ENCODE measurements at regions not wholly inside any gene's neighbourhood (a gene's known extent, or its start where the extent isn't known, plus 50 kb on each side); places are given as distances from the start of the nearest gene placed in this dataset.
A peak's percentile ranks its signal among the peaks of the same experiment; 100 is the strongest.

GRCh38 chr9:78821126-78821822 lies 524.3 kb downstream of the PSAT1 start:
- in situ Hi-C loops (cut with HindIII; ENCODE audit: low pct_ligation_motif_present, low sequenced_read_pairs): no loop called here
- peak; percentile 12 for DNase-seq
- Histone ChIP-seq H3K27me3 (replicated peaks) (no peaks in the 10 kb centered on the region), H3K4me3 (ENCODE audit: low read depth, low read length) (peak overlapping the region; percentile 22), H3K27ac (no peak overlapping the region), H3K36me3 (replicated peaks) (no peaks in the 10 kb centered on the region)
- TF ChIP-seq CTCF (IDR thresholded peaks at IDR 0.05; ENCODE audit: low read depth, low read length, missing control alignments): peak; percentile 70

GRCh38 chr9:78826527-78826926 lies 529.6 kb downstream of the PSAT1 start:
- Histone ChIP-seq H3K4me3 (ENCODE audit: low read depth, low read length) (no peak overlapping the region), H3K27me3 (replicated peaks) (no peaks in the 10 kb centered on the region), H3K27ac (no peak overlapping the region), H3K36me3 (replicated peaks) (no peaks in the 10 kb centered on the region)
- TF ChIP-seq CTCF (IDR thresholded peaks at IDR 0.05; ENCODE audit: low read depth, low read length, missing control alignments): no peak
- in situ Hi-C loops (cut with HindIII; ENCODE audit: low pct_ligation_motif_present, low sequenced_read_pairs): no loop called here
- DNase-seq: no peak

GRCh38 chr9:78828521-78828920 lies 531.6 kb downstream of the PSAT1 start:
- no peaks in the 10 kb centered on the region for H3K36me3 ChIP-seq (replicated peaks)
- DNase-seq: no peak
- no peak overlapping the region for H3K27ac ChIP-seq
- H3K4me3 ChIP-seq (ENCODE audit: low read depth, low read length): no peak overlapping the region
- no peak for TF ChIP-seq CTCF (IDR thresholded peaks at IDR 0.05; ENCODE audit: low read depth, low read length, missing control alignments)
- in situ Hi-C loops (cut with HindIII; ENCODE audit: low pct_ligation_motif_present, low sequenced_read_pairs): no loop called here
- no peaks in the 10 kb centered on the region for H3K27me3 ChIP-seq (replicated peaks)

DNA sequence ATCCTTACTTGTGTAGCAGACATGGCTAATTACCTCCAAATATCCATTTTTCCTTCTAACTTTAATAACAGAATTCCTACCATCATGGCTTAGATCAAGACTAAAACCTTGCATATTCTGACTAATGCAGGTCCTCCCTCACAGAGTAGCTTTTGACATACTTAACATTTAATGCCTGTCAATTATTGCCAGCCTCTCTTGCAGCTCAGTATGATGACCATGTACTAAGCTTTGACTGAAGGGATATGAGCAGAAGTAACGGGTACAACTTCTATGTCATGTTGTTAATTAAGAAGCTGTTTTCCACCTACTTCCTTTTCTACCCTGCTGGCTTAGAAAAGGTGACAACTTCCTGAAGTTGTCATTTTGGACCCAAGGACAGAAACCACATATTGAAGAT lies 533.4 kb downstream of the PSAT1 start:
- DNase-seq: no peak
- no peaks in the 10 kb centered on the region for H3K36me3 ChIP-seq (replicated peaks)
- no peak overlapping the region for H3K27ac ChIP-seq
- no peak overlapping the region for H3K4me3 ChIP-seq (ENCODE audit: low read depth, low read length)
- no peak for TF ChIP-seq CTCF (IDR thresholded peaks at IDR 0.05; ENCODE audit: low read depth, low read length, missing control alignments)
- no peaks in the 10 kb centered on the region for H3K27me3 ChIP-seq (replicated peaks)
- in situ Hi-C loops (cut with HindIII; ENCODE audit: low pct_ligation_motif_present, low sequenced_read_pairs): no loop called here

- DNase-seq: no peak
- no peak overlapping the region for H3K27ac ChIP-seq
- TF ChIP-seq CTCF (IDR thresholded peaks at IDR 0.05; ENCODE audit: low read depth, low read length, missing control alignments): no peak
- H3K4me3 ChIP-seq (ENCODE audit: low read depth, low read length): no peak overlapping the region
- no peaks in the 10 kb centered on the region for H3K27me3 ChIP-seq (replicated peaks)
- in situ Hi-C loops (cut with HindIII; ENCODE audit: low pct_ligation_motif_present, low sequenced_read_pairs): no loop called here
- no peaks in the 10 kb centered on the region for H3K36me3 ChIP-seq (replicated peaks)
Measured at GRCh38 chr9:78831726-78832125, 534.8 kb downstream of the PSAT1 start.

DNA sequence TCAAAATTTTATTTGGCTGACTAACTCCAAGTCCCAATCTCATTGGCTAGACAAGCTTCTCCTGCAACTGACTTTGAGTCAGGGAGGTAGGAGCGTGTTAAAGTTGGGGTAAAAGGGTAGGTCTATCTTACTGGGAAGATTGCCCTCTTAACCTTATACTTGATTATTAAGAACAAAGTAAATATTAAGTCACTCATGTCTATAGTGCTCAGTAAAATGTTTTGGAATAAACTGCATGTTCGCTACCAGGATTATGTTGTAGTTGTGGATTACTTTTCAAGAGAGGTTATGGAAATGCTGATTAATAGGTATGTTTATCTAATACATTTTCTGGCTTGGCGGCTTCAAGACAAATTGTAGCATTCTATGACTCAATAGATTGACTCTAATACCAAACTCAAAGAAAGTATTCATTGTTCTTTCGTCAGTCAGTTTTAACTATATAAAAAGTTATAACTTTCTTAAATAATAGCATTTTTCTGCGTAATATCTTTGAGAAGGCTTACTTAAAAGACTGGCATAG lies 539.1 kb downstream of the PSAT1 start:
- Histone ChIP-seq H3K36me3 (replicated peaks) (no peaks in the 10 kb centered on the region), H3K4me3 (ENCODE audit: low read depth, low read length) (no peak overlapping the region), H3K27ac (no peak overlapping the region), H3K27me3 (replicated peaks) (no peaks in the 10 kb centered on the region)
- no peak for TF ChIP-seq CTCF (IDR thresholded peaks at IDR 0.05; ENCODE audit: low read depth, low read length, missing control alignments)
- in situ Hi-C loops (cut with HindIII; ENCODE audit: low pct_ligation_motif_present, low sequenced_read_pairs): no loop called here
- DNase-seq: no peak
